PC-3 (cell line): ENCODE measurements at regions not wholly inside any gene's neighbourhood (a gene's known extent, or its start where the extent isn't known, plus 50 kb on each side); places are given as distances from the start of the nearest gene placed in this dataset.

ENCODE experiments used
- CTCF ChIP-seq: fragments of 300-600 bp; sonication (generic); conservative IDR thresholded peaks from 2 replicates; pipeline ENCODE4 v1.5.1; 2017; ENCODE audit warnings: antibody characterized with exemption, low read depth, mild to moderate bottlenecking, low read length
- EZH2phosphoT487 ChIP-seq: fragments of 300-600 bp; sonication (generic); IDR thresholded peaks from 2 replicates; pipeline ENCODE4 v1.6.1; 2018; ENCODE audit warnings: mild to moderate bottlenecking, antibody characterized with exemption, low read length, borderline replicate concordance

GRCh38 chr6:11374036-11375010 is 141.9 kb upstream of the NEDD9 start:
- no peak for TF ChIP-seq CTCF
- no peak for TF ChIP-seq EZH2phosphoT487
